WTC11 (cell line): ENCODE measurements at regions not wholly inside any gene's neighbourhood (a gene's known extent, or its start where the extent isn't known, plus 50 kb on each side); places are given as distances from the start of the nearest gene placed in this dataset.

Experiments
- ATAC-seq: fragments of 200-7000 bp; cut with Tn5 transposase; 2 replicates; pipeline ENCODE4 v1.10.0; 2021; ENCODE audit warnings: mild to moderate bottlenecking, moderate library complexity
- CTCF ChIA-PET: fragments of 300-600 bp; sonication (Branson Sonifier 250); formaldehyde crosslinking; loops from one replicate; lab custom pipeline; 2021; ENCODE audit warnings: antibody characterized with exemption; lab: Charles Lee
- POLR2A ChIA-PET: fragments of 350-600 bp; sonication (Branson Sonifier 250); formaldehyde crosslinking; loops from one replicate; lab custom pipeline; 2021; ENCODE audit warnings: antibody characterized with exemption; lab: Charles Lee
- DNase-seq: peaks from one replicate; pipeline ENCODE4 v3.0.0; 2021; ENCODE audit warnings: low spot score
- H3K27ac Mint-ChIP-seq: 2 replicates; pipeline ENCODE4 v1.8.0; 2021; ENCODE audit warnings: mixed read lengths
- H3K27me3 Mint-ChIP-seq: 2 replicates; pipeline ENCODE4 v1.8.0; 2021; ENCODE audit warnings: low read depth, mild to moderate bottlenecking, moderate library complexity, mixed read lengths
- H3K36me3 Mint-ChIP-seq: 2 replicates; pipeline ENCODE4 v1.8.0; 2021; ENCODE audit warnings: mixed read lengths
- H3K4me1 Mint-ChIP-seq: 2 replicates; pipeline ENCODE4 v1.8.0; 2022; ENCODE audit warnings: mixed read lengths
- H3K4me3 Mint-ChIP-seq: 2 replicates; pipeline ENCODE4 v1.8.0; 2021; ENCODE audit warnings: mild to moderate bottlenecking, moderate library complexity, mixed read lengths
- H3K9me3 Mint-ChIP-seq: 2 replicates; pipeline ENCODE4 v1.8.0; 2021; ENCODE audit warnings: mixed read lengths
- EMX1 ChIP-seq: fragments of 250-450 bp; sonication (Bioruptor Pico); IDR thresholded peaks from 2 replicates; pipeline ENCODE4 v1.8.0; 2021; ENCODE audit warnings: mild to moderate bottlenecking
- ETV6 ChIP-seq: sonication (generic); formaldehyde crosslinking; IDR thresholded peaks from 2 replicates; pipeline ENCODE4 v1.8.1; 2022; ENCODE audit warnings: mild to moderate bottlenecking, missing genetic modification reagents
- GTF2I ChIP-seq: fragments of 250-450 bp; sonication (Bioruptor Pico); conservative IDR thresholded peaks from 2 replicates; pipeline ENCODE4 v1.4.0; 2021; ENCODE audit warnings: mild to moderate bottlenecking
- IRF1 ChIP-seq: sonication (generic); formaldehyde crosslinking; IDR thresholded peaks from 2 replicates; pipeline ENCODE4 v1.8.0; 2023; ENCODE audit warnings: missing genetic modification reagents
- JAZF1 ChIP-seq: fragments of 250-450 bp; sonication (Bioruptor Pico); IDR thresholded peaks from 2 replicates; pipeline ENCODE4 v1.9.0; 2021; ENCODE audit warnings: moderate library complexity, mild to moderate bottlenecking, inconsistent platforms
- KAT7 ChIP-seq: sonication (generic); formaldehyde crosslinking; IDR thresholded peaks from 2 replicates; pipeline ENCODE4 v1.8.1; 2023; ENCODE audit warnings: missing genetic modification reagents, mild to moderate bottlenecking, borderline replicate concordance
- MYBL2 ChIP-seq: sonication (generic); formaldehyde crosslinking; IDR thresholded peaks from 2 replicates; pipeline ENCODE4 v1.8.1; 2023; ENCODE audit warnings: mild to moderate bottlenecking, moderate library complexity, missing genetic modification reagents
- NR1H2 ChIP-seq: sonication (generic); formaldehyde crosslinking; IDR thresholded peaks from 2 replicates; pipeline ENCODE4 v1.9.0; 2021; ENCODE audit warnings: mild to moderate bottlenecking, moderate library complexity, missing genetic modification reagents
- RELA ChIP-seq: sonication (generic); formaldehyde crosslinking; IDR thresholded peaks from 2 replicates; pipeline ENCODE4 v1.8.1; 2022; ENCODE audit warnings: missing genetic modification reagents, mild to moderate bottlenecking, borderline replicate concordance
- RORB ChIP-seq: fragments of 250-450 bp; sonication (Bioruptor Pico); IDR thresholded peaks from 2 replicates; pipeline ENCODE4 v1.9.0; 2021; ENCODE audit warnings: mild to moderate bottlenecking
- ZNF263 ChIP-seq: sonication (generic); formaldehyde crosslinking; IDR thresholded peaks from 2 replicates; pipeline ENCODE4 v1.8.1; 2022; ENCODE audit warnings: low read depth, mild to moderate bottlenecking, moderate library complexity, missing genetic modification reagents
- ZNF425 ChIP-seq: fragments of 250-450 bp; sonication (Bioruptor Pico); conservative IDR thresholded peaks from 2 replicates; pipeline ENCODE4 v1.9.0; 2021; ENCODE audit warnings: mild to moderate bottlenecking
- TF ChIP-seq, protein P1 (sequence below): sonication (generic); formaldehyde crosslinking; IDR thresholded peaks from 2 replicates; pipeline ENCODE4 v1.8.1; 2022; ENCODE audit warnings: mild to moderate bottlenecking, moderate library complexity, missing genetic modification reagents
- TF ChIP-seq, protein P2 (sequence below): sonication (generic); formaldehyde crosslinking; IDR thresholded peaks from 2 replicates; pipeline ENCODE4 v1.8.0; 2022; ENCODE audit warnings: missing genetic modification reagents

GRCh38 chr14:28603606-28604005 is 163.0 kb upstream of the FOXG1 start:
- no peak overlapping the region for H3K4me3 Mint-ChIP-seq

GRCh38 chr14:28607661-28608060 is 158.9 kb upstream of the FOXG1 start:
- H3K4me1 Mint-ChIP-seq = no peaks in the 10 kb centered on the region
- ChIA-PET CTCF (interaction anchor here (1.0 kb wide), 1 partner anchor 140 kb away, joined by 3 read pairs; no protein-coding TSS in a partner anchor), POLR2A (no interaction called here)
- ATAC-seq (no peak), DNase-seq (no peak)
- H3K36me3 Mint-ChIP-seq = no peaks in the 10 kb centered on the region
- no peak overlapping the region for H3K4me3 Mint-ChIP-seq
- H3K27ac Mint-ChIP-seq = no peak overlapping the region
- H3K9me3 Mint-ChIP-seq = no peaks in the 10 kb centered on the region
- TF ChIP-seq MYBL2 (CRISPR knock-in tag) (no peak), EMX1 (CRISPR knock-in tag) (no peak), ZNF263 (CRISPR knock-in tag) (no peak), GTF2I (CRISPR knock-in tag) (no peak), IRF1 (CRISPR knock-in tag) (no peak)
- H3K27me3 Mint-ChIP-seq = no peaks in the 10 kb centered on the region

More at GRCh38 chr14:28603606-28604005, 163.0 kb upstream of the FOXG1 start:
- no peak for DNase-seq
- ChIA-PET POLR2A (no interaction called here), CTCF (no interaction called here)
- ATAC-seq = no peak
- Mint-ChIP-seq H3K4me1 (no peaks in the 10 kb centered on the region), H3K9me3 (no peaks in the 10 kb centered on the region), H3K27me3 (no peaks in the 10 kb centered on the region; the same call in 1 of the 2 replicates), H3K36me3 (no peaks in the 10 kb centered on the region), H3K27ac (no peak overlapping the region)
- TF ChIP-seq NR1H2 (no peak), EMX1 (CRISPR knock-in tag) (no peak), ETV6 (CRISPR knock-in tag) (no peak)
- TF ChIP-seq, protein P1, sequence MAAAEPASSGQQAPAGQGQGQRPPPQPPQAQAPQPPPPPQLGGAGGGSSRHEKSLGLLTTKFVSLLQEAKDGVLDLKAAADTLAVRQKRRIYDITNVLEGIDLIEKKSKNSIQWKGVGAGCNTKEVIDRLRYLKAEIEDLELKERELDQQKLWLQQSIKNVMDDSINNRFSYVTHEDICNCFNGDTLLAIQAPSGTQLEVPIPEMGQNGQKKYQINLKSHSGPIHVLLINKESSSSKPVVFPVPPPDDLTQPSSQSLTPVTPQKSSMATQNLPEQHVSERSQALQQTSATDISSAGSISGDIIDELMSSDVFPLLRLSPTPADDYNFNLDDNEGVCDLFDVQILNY (CRISPR knock-in tag) = no peak

GRCh38 chr14:28608443-28608842 is 158.1 kb upstream of the FOXG1 start:
- POLR2A ChIA-PET = no interaction called here
- no peak overlapping the region for H3K27ac Mint-ChIP-seq
- CTCF ChIA-PET = no interaction called here
- DNase-seq (no peak), ATAC-seq (no peak)
- no peak overlapping the region for H3K4me3 Mint-ChIP-seq
- H3K27me3 Mint-ChIP-seq = no peaks in the 10 kb centered on the region
- H3K36me3 Mint-ChIP-seq = no peaks in the 10 kb centered on the region
- TF ChIP-seq RELA (CRISPR knock-in tag) (no peak), RORB (CRISPR knock-in tag) (no peak), JAZF1 (no peak), KAT7 (CRISPR knock-in tag) (no peak), EMX1 (CRISPR knock-in tag) (no peak), ZNF425 (CRISPR knock-in tag) (no peak)
- TF ChIP-seq, protein P2, sequence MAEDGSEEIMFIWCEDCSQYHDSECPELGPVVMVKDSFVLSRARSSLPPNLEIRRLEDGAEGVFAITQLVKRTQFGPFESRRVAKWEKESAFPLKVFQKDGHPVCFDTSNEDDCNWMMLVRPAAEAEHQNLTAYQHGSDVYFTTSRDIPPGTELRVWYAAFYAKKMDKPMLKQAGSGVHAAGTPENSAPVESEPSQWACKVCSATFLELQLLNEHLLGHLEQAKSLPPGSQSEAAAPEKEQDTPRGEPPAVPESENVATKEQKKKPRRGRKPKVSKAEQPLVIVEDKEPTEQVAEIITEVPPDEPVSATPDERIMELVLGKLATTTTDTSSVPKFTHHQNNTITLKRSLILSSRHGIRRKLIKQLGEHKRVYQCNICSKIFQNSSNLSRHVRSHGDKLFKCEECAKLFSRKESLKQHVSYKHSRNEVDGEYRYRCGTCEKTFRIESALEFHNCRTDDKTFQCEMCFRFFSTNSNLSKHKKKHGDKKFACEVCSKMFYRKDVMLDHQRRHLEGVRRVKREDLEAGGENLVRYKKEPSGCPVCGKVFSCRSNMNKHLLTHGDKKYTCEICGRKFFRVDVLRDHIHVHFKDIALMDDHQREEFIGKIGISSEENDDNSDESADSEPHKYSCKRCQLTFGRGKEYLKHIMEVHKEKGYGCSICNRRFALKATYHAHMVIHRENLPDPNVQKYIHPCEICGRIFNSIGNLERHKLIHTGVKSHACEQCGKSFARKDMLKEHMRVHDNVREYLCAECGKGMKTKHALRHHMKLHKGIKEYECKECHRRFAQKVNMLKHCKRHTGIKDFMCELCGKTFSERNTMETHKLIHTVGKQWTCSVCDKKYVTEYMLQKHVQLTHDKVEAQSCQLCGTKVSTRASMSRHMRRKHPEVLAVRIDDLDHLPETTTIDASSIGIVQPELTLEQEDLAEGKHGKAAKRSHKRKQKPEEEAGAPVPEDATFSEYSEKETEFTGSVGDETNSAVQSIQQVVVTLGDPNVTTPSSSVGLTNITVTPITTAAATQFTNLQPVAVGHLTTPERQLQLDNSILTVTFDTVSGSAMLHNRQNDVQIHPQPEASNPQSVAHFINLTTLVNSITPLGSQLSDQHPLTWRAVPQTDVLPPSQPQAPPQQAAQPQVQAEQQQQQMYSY (CRISPR knock-in tag) = no peak
- peaks cover 3% of the 10 kb centered on the region; the same call in 1 of the 2 replicates for H3K9me3 Mint-ChIP-seq
- no peaks in the 10 kb centered on the region for H3K4me1 Mint-ChIP-seq
